NCI-H524 treated with DMSO at 0.1 percent for 48 hours (cell line): ENCODE measurements at regions not wholly inside any gene's neighbourhood (a gene's known extent, or its start where the extent isn't known, plus 50 kb on each side); places are given as distances from the start of the nearest gene placed in this dataset.
A peak's percentile ranks its signal among the peaks of the same experiment; 100 is the strongest.

Experiments used
- DNase-seq: peaks from one replicate; lab custom pipeline; 2025; lab: John Stamatoyannopoulos, UW

DNA sequence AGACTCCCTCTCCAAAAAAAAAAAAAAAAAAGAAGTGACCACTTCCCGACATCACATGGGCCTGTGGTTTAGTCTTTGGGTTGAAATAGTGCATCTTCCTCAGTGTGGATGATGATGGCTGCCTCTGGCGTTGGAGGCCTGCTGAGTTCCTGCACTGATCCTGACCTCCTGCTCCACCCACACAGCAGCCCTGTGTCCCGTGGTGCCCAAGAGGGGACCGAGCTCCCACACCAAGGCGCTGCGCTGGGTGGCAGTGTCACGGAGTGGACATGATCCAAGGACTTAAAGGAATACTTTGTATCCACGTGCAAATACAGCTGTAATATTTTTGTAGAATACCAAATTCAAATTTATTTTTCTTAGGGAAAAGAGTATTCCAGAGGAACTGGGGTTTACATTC, 109.2 kb upstream of the PHACTR3 start:
- DNase-seq = no peak

DNA sequence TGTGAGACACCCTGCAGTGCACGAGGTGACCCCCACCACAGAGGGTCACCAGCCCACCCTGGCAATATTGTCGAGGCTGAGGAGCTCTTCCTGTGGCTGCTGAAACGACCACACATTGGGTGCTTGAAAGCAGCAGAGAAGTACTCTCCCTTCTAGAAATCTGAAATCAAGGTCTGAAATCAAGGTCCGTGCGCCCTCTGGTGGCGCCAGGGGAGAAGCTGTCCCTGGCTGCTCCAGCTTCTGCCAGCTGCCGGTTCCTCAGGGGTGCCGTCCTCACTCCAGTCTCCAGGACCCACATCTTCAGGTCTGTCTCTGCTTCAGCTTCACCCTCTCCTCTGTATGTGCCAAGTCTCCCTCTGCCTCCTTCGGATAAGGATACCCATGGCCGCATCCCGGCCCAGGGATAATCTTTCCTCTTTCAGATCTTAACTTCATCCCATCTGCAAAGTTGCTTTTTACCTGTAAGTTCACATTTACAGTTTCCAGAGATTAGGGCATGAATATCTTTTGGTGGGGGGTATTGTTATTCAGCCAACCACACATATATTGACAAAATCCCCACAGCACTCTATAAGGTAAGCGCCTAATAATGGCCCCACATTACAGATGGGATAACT, 108.3 kb upstream of the PHACTR3 start:
- DNase-seq = peak; percentile 23

- DNase-seq = no peak
Observed at GRCh38 chr20:59498291-59498690, 106.0 kb upstream of the PHACTR3 start.

DNA sequence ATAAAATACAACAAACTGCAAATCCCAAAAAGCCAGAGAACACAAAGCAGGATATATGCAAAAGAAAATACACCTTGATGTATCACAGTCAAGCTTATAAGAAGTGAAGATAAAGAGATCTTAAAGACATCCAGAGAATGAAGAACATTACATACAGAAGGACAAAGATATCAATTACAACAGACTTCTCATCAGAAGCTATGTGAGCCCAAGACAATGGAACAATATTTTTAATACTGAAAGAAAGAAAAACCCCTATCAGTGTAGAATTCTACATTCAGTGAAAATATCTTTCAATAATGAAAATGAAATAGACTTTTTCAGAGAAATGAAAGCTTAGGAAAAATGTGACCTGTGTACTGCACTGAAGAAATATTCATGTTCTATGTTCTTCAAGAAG, 104.5 kb upstream of the PHACTR3 start:
- DNase-seq = no peak

DNA sequence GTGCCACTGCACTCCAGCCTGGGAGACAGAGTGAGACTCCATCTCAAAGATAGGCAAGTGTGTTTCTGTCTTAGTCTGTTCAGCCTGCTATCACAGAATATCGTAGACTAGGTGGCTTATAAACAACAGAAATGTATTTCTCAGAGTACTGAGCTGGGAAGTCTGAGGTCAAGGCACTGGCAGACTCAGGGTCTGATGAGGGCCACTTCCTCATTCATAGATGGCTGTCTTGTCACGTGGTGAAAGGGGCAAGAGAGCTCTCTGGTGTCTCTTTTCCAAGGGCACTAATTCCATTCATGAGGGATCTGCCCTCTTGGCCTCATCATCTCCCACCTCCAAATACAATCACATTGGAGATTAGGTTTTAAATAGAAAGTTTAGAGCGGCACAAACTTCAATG, 95.6 kb upstream of the PHACTR3 start:
- DNase-seq = no peak

- DNase-seq = no peak
Observed at GRCh38 chr20:59512651-59513050, 91.7 kb upstream of the PHACTR3 start.

DNA sequence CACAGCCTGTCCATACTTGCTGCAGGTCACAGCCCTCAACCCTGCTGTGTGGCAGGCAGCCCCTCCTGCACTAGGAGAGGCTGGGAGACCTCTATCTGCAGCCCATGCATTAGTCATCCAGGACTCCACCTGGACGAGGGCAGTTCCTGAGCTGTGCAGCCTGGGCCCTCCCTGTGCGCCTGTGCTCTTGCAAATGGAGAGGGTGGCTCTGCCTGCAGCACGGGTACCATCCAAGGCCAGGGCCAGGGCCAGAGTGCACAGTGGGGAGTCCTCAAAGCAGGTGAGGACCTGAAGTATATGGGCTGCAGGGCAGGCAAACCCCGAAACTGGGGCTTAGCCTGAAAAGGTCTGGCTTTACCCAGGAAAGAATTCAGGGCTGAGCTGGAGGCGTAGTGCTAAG, 89.8 kb upstream of the PHACTR3 start:
- DNase-seq = no peak

GRCh38 chr20:59515013-59515905, 89.1 kb upstream of the PHACTR3 start:
- DNase-seq = no peak

- DNase-seq = no peak
Observed at GRCh38 chr20:59515906-59516209, 88.5 kb upstream of the PHACTR3 start.

- no peak for DNase-seq
Observed at GRCh38 chr20:59518881-59519706, 85.2 kb upstream of the PHACTR3 start.

GRCh38 chr20:59519707-59520014, 84.7 kb upstream of the PHACTR3 start:
- DNase-seq = no peak

GRCh38 chr20:59520814-59521213, 83.5 kb upstream of the PHACTR3 start:
- DNase-seq = no peak

GRCh38 chr20:59525500-59526241, 78.7 kb upstream of the PHACTR3 start:
- DNase-seq = no peak

DNA sequence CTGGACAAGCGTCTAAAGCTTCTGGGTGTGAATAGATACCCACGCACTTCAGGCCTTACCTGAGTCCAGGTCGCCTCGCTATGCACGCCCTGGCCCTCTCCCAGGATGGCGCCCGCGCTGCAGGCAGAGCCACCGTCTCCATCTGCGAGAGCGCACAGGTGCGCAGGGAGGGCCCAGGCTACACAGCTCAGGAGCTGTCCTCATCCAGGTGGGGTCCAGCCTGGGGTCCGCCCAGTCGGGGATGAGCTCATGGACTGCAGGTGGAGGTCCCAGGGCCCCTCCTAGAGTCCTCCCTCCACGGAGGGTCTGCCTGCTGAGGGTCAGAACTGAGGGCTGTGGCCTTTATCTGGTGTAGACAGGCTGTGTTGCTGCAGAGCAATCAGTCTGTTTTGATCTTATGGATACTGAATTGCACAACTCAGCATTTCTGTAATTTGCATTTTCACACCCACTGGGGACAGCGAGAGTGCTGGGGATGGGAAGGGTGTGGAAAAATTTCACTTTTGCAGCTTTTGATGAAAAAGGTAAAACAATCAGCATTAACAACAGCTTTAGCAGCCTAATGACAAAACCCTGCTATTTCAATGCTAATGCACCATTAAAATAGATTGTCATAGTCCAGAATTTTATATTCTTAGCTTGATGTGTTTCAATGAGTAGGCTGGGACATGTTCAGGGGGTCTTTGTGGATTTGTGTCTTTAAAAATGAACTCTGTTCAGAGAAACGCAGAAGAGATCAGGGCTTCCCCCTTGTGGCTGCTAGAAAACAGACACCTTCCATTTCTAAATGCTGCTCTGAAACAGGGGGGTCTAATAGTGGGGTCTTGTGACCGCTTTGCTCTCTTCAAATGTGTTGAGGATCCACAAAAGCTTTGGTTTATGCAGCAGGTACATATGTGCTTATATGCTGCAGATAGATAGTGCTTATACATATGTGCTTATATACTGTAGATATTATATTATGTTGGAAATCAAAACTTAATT, 77.8 kb upstream of the PHACTR3 start:
- DNase-seq = no peak

- DNase-seq = no peak
Observed at GRCh38 chr20:59530782-59531181, 73.6 kb upstream of the PHACTR3 start.

GRCh38 chr20:59537991-59538390, 66.3 kb upstream of the PHACTR3 start:
- DNase-seq = no peak

DNA sequence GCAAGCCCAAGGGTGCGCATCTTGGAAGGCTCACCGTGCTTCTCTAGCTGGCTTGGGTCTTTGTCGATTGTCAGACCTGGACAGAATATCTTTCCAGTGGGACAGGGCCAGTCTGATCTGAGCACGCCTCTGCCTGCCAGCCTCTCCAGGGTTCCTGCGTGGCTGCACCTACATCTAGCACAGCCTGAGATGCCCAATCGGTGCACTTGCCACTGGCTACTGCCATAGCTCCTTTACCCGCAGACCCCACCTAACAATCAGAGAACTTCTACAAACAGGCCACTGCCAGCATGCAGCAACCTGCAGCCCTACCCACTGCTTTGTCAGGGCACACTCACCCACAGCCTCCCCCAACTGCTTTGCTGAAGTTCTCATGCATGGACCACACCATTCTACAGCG, 56.7 kb upstream of the PHACTR3 start:
- no peak for DNase-seq
